IMR-90 (cell line): ENCODE measurements at regions not wholly inside any gene's neighbourhood (a gene's known extent, or its start where the extent isn't known, plus 50 kb on each side); places are given as distances from the start of the nearest gene placed in this dataset.

Source experiments
- CEBPB ChIP-seq: IDR thresholded peaks from 2 replicates; pipeline ENCODE4 v1.6.1; 2012; ENCODE audit warnings: low read depth, low read length, improper control_type of control experiment
- CHD1 ChIP-seq: IDR thresholded peaks from 2 replicates; pipeline ENCODE4 v1.6.1; 2012; ENCODE audit warnings: low read depth, low read length, improper control_type of control experiment
- CTCF ChIP-seq: conservative IDR thresholded peaks from 2 replicates; pipeline ENCODE4 v1.5.1; 2012; ENCODE audit warnings: mild to moderate bottlenecking, low read depth, low read length, improper control_type of control experiment
- FOS ChIP-seq: fragments of 150-350 bp; IDR thresholded peaks from 2 replicates; pipeline ENCODE4 v1.6.1; 2016; ENCODE audit warnings: low read depth, low read length
- MAFK ChIP-seq: IDR thresholded peaks from 2 replicates; pipeline ENCODE4 v1.6.1; 2012; ENCODE audit warnings: low read depth, low read length, improper control_type of control experiment
- MAZ ChIP-seq: IDR thresholded peaks from 2 replicates; pipeline ENCODE4 v1.6.1; 2012; ENCODE audit warnings: low read depth, mild to moderate bottlenecking, low read length, improper control_type of control experiment, moderate library complexity, borderline replicate concordance
- MXI1 ChIP-seq: IDR thresholded peaks from 2 replicates; pipeline ENCODE4 v1.6.1; 2012; ENCODE audit warnings: low read depth, mild to moderate bottlenecking, low read length, moderate library complexity, borderline replicate concordance
- POLR2A ChIP-seq: IDR thresholded peaks from 2 replicates; pipeline ENCODE4 v1.6.1; 2012; ENCODE audit warnings: mild to moderate bottlenecking, low read depth, low read length
- RFX5 ChIP-seq: IDR thresholded peaks from 2 replicates; pipeline ENCODE4 v1.8.0; 2012; ENCODE audit warnings: low read depth, mild to moderate bottlenecking, low read length, moderate library complexity
- USF2 ChIP-seq: fragments of 150-350 bp; IDR thresholded peaks from 2 replicates; pipeline ENCODE4 v1.6.1; 2017; ENCODE audit warnings: mild to moderate bottlenecking, antibody characterized with exemption, low read length, low read depth

GRCh38 chr3:98956008-98956407 is 54.5 kb upstream of the DCBLD2 start:
- TF ChIP-seq CTCF = no peak
- no peak for TF ChIP-seq POLR2A
- no peak for TF ChIP-seq FOS
- TF ChIP-seq MAZ = no peak
- no peak for TF ChIP-seq CEBPB
- no peak for TF ChIP-seq RFX5
- TF ChIP-seq MAFK = no peak
- TF ChIP-seq CHD1 = no peak
- no peak for TF ChIP-seq USF2
- no peak for TF ChIP-seq MXI1
